GM18498 (cell line): ENCODE measurements at regions not wholly inside any gene's neighbourhood (a gene's known extent, or its start where the extent isn't known, plus 50 kb on each side); places are given as distances from the start of the nearest gene placed in this dataset.
"Not testable (repeated sequence)": the region's sequence is repeated elsewhere in the genome, so short reads cannot be mapped to it uniquely, and the experiment has no call there.

Source experiments
- ATAC-seq: cut with Tn5 transposase; IDR thresholded peaks from one replicate; pipeline ENCODE4 v1.9.1; 2021; ENCODE audit warnings: mild to moderate bottlenecking, moderate library complexity; ENCODE audit not compliant: unreplicated experiment

- no peak for ATAC-seq
Observed at GRCh38 chr6:67003844-67004243, 1296.8 kb upstream of the EYS start.

GRCh38 chr6:67000121-67000520 is 1293.1 kb upstream of the EYS start:
- no peak for ATAC-seq

- ATAC-seq: not testable (repeated sequence)
Observed at GRCh38 chr6:66997579-66997978, 1290.6 kb upstream of the EYS start.

GRCh38 chr6:66995669-66996068 is 1288.6 kb upstream of the EYS start:
- ATAC-seq: no peak

- ATAC-seq: not testable (repeated sequence)
Observed at GRCh38 chr6:66993708-66994107, 1286.7 kb upstream of the EYS start.

GRCh38 chr6:66993272-66993671 is 1286.2 kb upstream of the EYS start:
- ATAC-seq: no peak

- no peak for ATAC-seq
Observed at GRCh38 chr6:66992660-66993059, 1285.6 kb upstream of the EYS start.

- ATAC-seq: no peak
Observed at GRCh38 chr6:66986940-66987339, 1279.9 kb upstream of the EYS start.

- ATAC-seq: no peak
Observed at GRCh38 chr6:66985816-66986215, 1278.8 kb upstream of the EYS start.

- no peak for ATAC-seq
Observed at GRCh38 chr6:66970373-66970772, 1263.3 kb upstream of the EYS start.

- no peak for ATAC-seq
Observed at GRCh38 chr6:66965227-66965626, 1258.2 kb upstream of the EYS start.

GRCh38 chr6:66964216-66964615 is 1257.2 kb upstream of the EYS start:
- no peak for ATAC-seq

- no peak for ATAC-seq
Observed at GRCh38 chr6:66962082-66962481, 1255.1 kb upstream of the EYS start.

GRCh38 chr6:66961191-66961590 is 1254.2 kb upstream of the EYS start:
- ATAC-seq: no peak

- ATAC-seq: no peak
Observed at GRCh38 chr6:66949191-66949661, 1242.2 kb upstream of the EYS start.

GRCh38 chr6:66948106-66948505 is 1241.1 kb upstream of the EYS start:
- no peak for ATAC-seq

GRCh38 chr6:66940003-66940402 is 1233.0 kb upstream of the EYS start:
- no peak for ATAC-seq

GRCh38 chr6:66937180-66937579 is 1230.2 kb upstream of the EYS start:
- ATAC-seq: no peak

- no peak for ATAC-seq
Observed at GRCh38 chr6:66935612-66936011, 1228.6 kb upstream of the EYS start.

- no peak for ATAC-seq
Observed at GRCh38 chr6:66931787-66932186, 1224.8 kb upstream of the EYS start.

- no peak for ATAC-seq
Observed at GRCh38 chr6:66930559-66931290, 1223.7 kb upstream of the EYS start.

- no peak for ATAC-seq
Observed at GRCh38 chr6:66926060-66926459, 1219.0 kb upstream of the EYS start.

- no peak for ATAC-seq
Observed at GRCh38 chr6:66913657-66914056, 1206.6 kb upstream of the EYS start.
